SU-DHL-6 (cell line): ENCODE measurements at regions not wholly inside any gene's neighbourhood (a gene's known extent, or its start where the extent isn't known, plus 50 kb on each side); places are given as distances from the start of the nearest gene placed in this dataset.

ENCODE experiments used
- H2AFZ ChIP-seq: fragments of 200-600 bp; sonication (generic); 2 replicates; pipeline ENCODE4 v1.6.1; 2014; ENCODE audit warnings: low read depth, mild to moderate bottlenecking, moderate library complexity, mixed read lengths, antibody characterized with exemption, low read length; ENCODE audit not compliant: severe bottlenecking
- H3F3A ChIP-seq: fragments of 200-600 bp; shearing (Covaris generic); 2 replicates; pipeline ENCODE4 v1.6.0; 2016; ENCODE audit warnings: antibody characterized with exemption, mild to moderate bottlenecking; ENCODE audit not compliant: insufficient read depth
- H3K27ac ChIP-seq: fragments of 200-600 bp; sonication (generic); 2 replicates; pipeline ENCODE4 v1.5.1; 2016; ENCODE audit warnings: low read depth, mild to moderate bottlenecking, low read length, moderate library complexity, mixed read lengths
- H3K27me3 ChIP-seq: fragments of 200-600 bp; sonication (generic), shearing (Covaris generic); 2 replicates; pipeline ENCODE4 v1.6.0; 2014; ENCODE audit warnings: mild to moderate bottlenecking, low read length
- H3K36me3 ChIP-seq: fragments of 200-600 bp; sonication (generic); 2 replicates; pipeline ENCODE4 v1.6.1; 2014; ENCODE audit warnings: mild to moderate bottlenecking, low read length, mixed read lengths
- H3K4me2 ChIP-seq: fragments of 300-600, 200-600 bp; shearing (Covaris generic), sonication (generic); 2 replicates; pipeline ENCODE4 v1.6.0; 2014; ENCODE audit warnings: low read length, low read depth, mild to moderate bottlenecking; ENCODE audit not compliant: poor library complexity, severe bottlenecking
- H3K4me3 ChIP-seq: fragments of 200-600 bp; sonication (generic); 2 replicates; pipeline ENCODE4 v1.5.1; 2014; ENCODE audit warnings: antibody characterized with exemption, low read length, mild to moderate bottlenecking, mixed read lengths; ENCODE audit not compliant: insufficient read depth, poor library complexity, severe bottlenecking
- H3K79me2 ChIP-seq: fragments of 200-600 bp; sonication (generic); 2 replicates; pipeline ENCODE4 v1.6.1; 2014; ENCODE audit warnings: mild to moderate bottlenecking, low read length, moderate library complexity; ENCODE audit not compliant: insufficient read depth
- H3K9ac ChIP-seq: fragments of 200-600 bp; sonication (generic); 2 replicates; pipeline ENCODE4 v1.7.0; 2014; ENCODE audit warnings: mild to moderate bottlenecking, low read length
- H3K9me2 ChIP-seq: fragments of 200-600 bp; sonication (generic); replicated peaks from 2 replicates; pipeline ENCODE4 v1.6.1; 2014; ENCODE audit warnings: low read length; ENCODE audit not compliant: insufficient read depth
- H3K9me3 ChIP-seq: fragments of 200-600 bp; sonication (generic); 2 replicates; pipeline ENCODE4 v1.6.1; 2014; ENCODE audit warnings: low read length, mixed read lengths; ENCODE audit not compliant: insufficient read depth
- H4K20me1 ChIP-seq: fragments of 200-600 bp; sonication (generic); 2 replicates; pipeline ENCODE4 v1.6.1; 2014; ENCODE audit warnings: low read depth, mild to moderate bottlenecking, antibody characterized with exemption, low read length, moderate library complexity, mixed read lengths
- CTCF ChIP-seq: fragments of 200-600 bp; sonication (generic); IDR thresholded peaks from one replicate; pipeline ENCODE4 v1.5.1; 2017; ENCODE audit warnings: antibody characterized with exemption, mild to moderate bottlenecking, low read length, moderate library complexity; ENCODE audit not compliant: insufficient read depth, poor library complexity, severe bottlenecking
- EZH2phosphoT487 ChIP-seq: fragments of 200-600 bp; sonication (generic), shearing (Covaris generic); conservative IDR thresholded peaks from 2 replicates; pipeline ENCODE4 v1.6.1; 2018; ENCODE audit warnings: mild to moderate bottlenecking, antibody characterized with exemption, low read length, moderate library complexity, mixed read lengths

- no peaks in the 10 kb centered on the region for H4K20me1 ChIP-seq
- no peaks in the 10 kb centered on the region for H3K27me3 ChIP-seq
- H3F3A ChIP-seq = no peaks in the 10 kb centered on the region
- H3K9me3 ChIP-seq = peaks cover 5% of the 10 kb centered on the region; the same call in 1 of the 2 replicates
- no peaks in the 10 kb centered on the region for H3K9me2 ChIP-seq
- no peak overlapping the region for H3K9ac ChIP-seq
- no peak overlapping the region for H3K4me2 ChIP-seq
- H3K79me2 ChIP-seq = no peaks in the 10 kb centered on the region
- no peak overlapping the region for H2AFZ ChIP-seq
- TF ChIP-seq CTCF (no peak), EZH2phosphoT487 (no peak)
- H3K4me3 ChIP-seq = no peak overlapping the region
- H3K27ac ChIP-seq = no peak overlapping the region
- no peaks in the 10 kb centered on the region for H3K36me3 ChIP-seq
Measured at GRCh38 chr3:118838871-118839270, 195.8 kb downstream of the IGSF11 start.

- Histone ChIP-seq H3K9me3 (peaks cover 5% of the 10 kb centered on the region; the same call in 1 of the 2 replicates), H3K4me2 (no peak overlapping the region), H3K27me3 (no peaks in the 10 kb centered on the region), H3K9me2 (no peaks in the 10 kb centered on the region), H2AFZ (no peak overlapping the region), H3K9ac (no peak overlapping the region), H4K20me1 (no peaks in the 10 kb centered on the region), H3F3A (no peaks in the 10 kb centered on the region), H3K36me3 (no peaks in the 10 kb centered on the region), H3K79me2 (no peaks in the 10 kb centered on the region), H3K27ac (no peak overlapping the region), H3K4me3 (no peak overlapping the region)
- no peak for TF ChIP-seq EZH2phosphoT487
- TF ChIP-seq CTCF = no peak
Measured at GRCh38 chr3:118842147-118842863, 192.3 kb downstream of the IGSF11 start.

GRCh38 chr3:118846176-118846575 is 188.5 kb downstream of the IGSF11 start:
- no peak overlapping the region for H3K9ac ChIP-seq
- no peaks in the 10 kb centered on the region for H3F3A ChIP-seq
- H3K9me3 ChIP-seq = peaks cover 5% of the 10 kb centered on the region; the same call in 1 of the 2 replicates
- H3K36me3 ChIP-seq = no peaks in the 10 kb centered on the region
- no peaks in the 10 kb centered on the region for H3K9me2 ChIP-seq
- no peak overlapping the region for H3K4me3 ChIP-seq
- no peaks in the 10 kb centered on the region for H3K79me2 ChIP-seq
- no peak overlapping the region for H3K4me2 ChIP-seq
- H4K20me1 ChIP-seq = no peaks in the 10 kb centered on the region
- no peaks in the 10 kb centered on the region for H3K27me3 ChIP-seq
- no peak for TF ChIP-seq CTCF
- TF ChIP-seq EZH2phosphoT487 = no peak
- no peak overlapping the region for H3K27ac ChIP-seq
- no peak overlapping the region for H2AFZ ChIP-seq
